GM12892 (cell line): ENCODE measurements at regions not wholly inside any gene's neighbourhood (a gene's known extent, or its start where the extent isn't known, plus 50 kb on each side); places are given as distances from the start of the nearest gene placed in this dataset.

ENCODE experiments used
- POLR2A ChIP-seq: IDR thresholded peaks from 2 replicates; pipeline ENCODE4 v1.6.1; 2011; ENCODE audit warnings: low read depth, low read length, control low read depth
- POLR2AphosphoS5 ChIP-seq: IDR thresholded peaks from 2 replicates; pipeline ENCODE4 v1.6.1; 2011; ENCODE audit warnings: low read depth, low read length, control low read depth
- TAF1 ChIP-seq: IDR thresholded peaks from 2 replicates; pipeline ENCODE4 v1.6.1; 2011; ENCODE audit warnings: low read depth, mild to moderate bottlenecking, control low read depth, low read length, borderline replicate concordance

GRCh38 chr17:65355246-65355645 is 206.2 kb downstream of the AXIN2 start:
- TF ChIP-seq POLR2A (no peak), POLR2AphosphoS5 (no peak), TAF1 (no peak)
